T follicular helper cell (primary cell): ENCODE measurements at regions not wholly inside any gene's neighbourhood (a gene's known extent, or its start where the extent isn't known, plus 50 kb on each side); places are given as distances from the start of the nearest gene placed in this dataset.
"Not testable (repeated sequence)": the region's sequence is repeated elsewhere in the genome, so short reads cannot be mapped to it uniquely, and the experiment has no call there.

Experiments used
- DNase-seq: peaks from one replicate; pipeline ENCODE4 v3.0.0-alpha.2; 2020; ENCODE audit warnings: low read depth

- no peak for DNase-seq
These were observed 115.2 kb downstream of the ZNF37A start for GRCh38 chr10:38209332-38209731.

GRCh38 chr10:38209748-38210147, 115.6 kb downstream of the ZNF37A start:
- DNase-seq = not testable (repeated sequence)

- no peak for DNase-seq
These were observed 118.3 kb downstream of the ZNF37A start for GRCh38 chr10:38212460-38212859.

GRCh38 chr10:38226385-38226784, 132.2 kb downstream of the ZNF37A start:
- DNase-seq = no peak

GRCh38 chr10:38228394-38228793, 134.3 kb downstream of the ZNF37A start:
- no peak for DNase-seq

GRCh38 chr10:38238479-38238878, 144.3 kb downstream of the ZNF37A start:
- DNase-seq = not testable (repeated sequence)

- DNase-seq = not testable (repeated sequence)
These were observed 148.0 kb downstream of the ZNF37A start for GRCh38 chr10:38242061-38242649.

GRCh38 chr10:38248113-38248512, 154.0 kb downstream of the ZNF37A start:
- not testable (repeated sequence) for DNase-seq

- DNase-seq = not testable (repeated sequence)
These were observed 158.4 kb downstream of the ZNF37A start for GRCh38 chr10:38252551-38252950.

GRCh38 chr10:38267555-38267954, 173.4 kb downstream of the ZNF37A start:
- not testable (repeated sequence) for DNase-seq

- not testable (repeated sequence) for DNase-seq
These were observed 176.9 kb downstream of the ZNF37A start for GRCh38 chr10:38271031-38271430.

- not testable (repeated sequence) for DNase-seq
These were observed 180.7 kb downstream of the ZNF37A start for GRCh38 chr10:38274879-38275278.

- not testable (repeated sequence) for DNase-seq
These were observed 198.4 kb downstream of the ZNF37A start for GRCh38 chr10:38292560-38292959.

GRCh38 chr10:38310111-38310510, 216.0 kb downstream of the ZNF37A start:
- DNase-seq = not testable (repeated sequence)

- not testable (repeated sequence) for DNase-seq
These were observed 221.1 kb downstream of the ZNF37A start for GRCh38 chr10:38315090-38315805.

- DNase-seq = not testable (repeated sequence)
These were observed 227.3 kb downstream of the ZNF37A start for GRCh38 chr10:38321393-38321792.

- not testable (repeated sequence) for DNase-seq
These were observed 236.2 kb downstream of the ZNF37A start for GRCh38 chr10:38330306-38330705.

- DNase-seq = not testable (repeated sequence)
These were observed 237.0 kb downstream of the ZNF37A start for GRCh38 chr10:38331106-38331505.

- DNase-seq = not testable (repeated sequence)
These were observed 239.6 kb downstream of the ZNF37A start for GRCh38 chr10:38333699-38334098.

- DNase-seq = not testable (repeated sequence)
These were observed 256.5 kb downstream of the ZNF37A start for GRCh38 chr10:38350645-38351044.

- not testable (repeated sequence) for DNase-seq
These were observed 260.3 kb downstream of the ZNF37A start for GRCh38 chr10:38354410-38354809.

- DNase-seq = peak; percentile 77
These were observed 261.9 kb downstream of the ZNF37A start for GRCh38 chr10:38355911-38356526.

- not testable (repeated sequence) for DNase-seq
These were observed 262.4 kb downstream of the ZNF37A start for GRCh38 chr10:38356527-38356926.
